ENCODE measurements at regions not wholly inside any gene's neighbourhood (a gene's known extent, or its start where the extent isn't known, plus 50 kb on each side); places are given as distances from the start of the nearest gene placed in this dataset.
"Not testable (repeated sequence)": the region's sequence is repeated elsewhere in the genome, so short reads cannot be mapped to it uniquely, and the experiment has no call there.

GRCh38 chr4:3878678-3879077, 112.5 kb downstream of the ADRA2C start:
- Mint-ChIP-seq H3K4me3 (peak overlapping the region; percentile 82), H3K9me3 (peaks cover 0 to 7% of the 10 kb centered on the region in 2 donors), H3K36me3 (peaks cover 13% of the 10 kb centered on the region), H3K27me3 (ENCODE audit: low read depth in 2 of 2) (peaks cover 36 to 51% of the 10 kb centered on the region in 2 donors), H3K27ac (peak overlapping the region; percentile 78 to 80), H3K4me1 (peaks cover 35 to 37% of the 10 kb centered on the region in 2 donors)
- H3K4me1 ChIP-seq (ENCODE audit: control insufficient read depth, insufficient read depth, low read length), result peaks cover 40% of the 10 kb centered on the region
- H3K9me3 ChIP-seq (ENCODE audit: control insufficient read depth, insufficient read depth, low read length), result peaks cover 12% of the 10 kb centered on the region
- no peaks in the 10 kb centered on the region for H3K36me3 ChIP-seq (ENCODE audit: control insufficient read depth, insufficient read depth, low read length)
- TF ChIP-seq CTCF (IDR thresholded peaks at IDR 0.05), result no peak
- no peak overlapping the region for H3K27ac ChIP-seq (ENCODE audit: low read length)
- ATAC-seq (no peak), DNase-seq (no peak)
- H3K27me3 ChIP-seq (ENCODE audit: control insufficient read depth, insufficient read depth, low read length), result peaks cover 46% of the 10 kb centered on the region
- WGBS (ENCODE audit: insufficient coverage), result 88% methylated on average over 2 of the region's 2 CpGs
- H3K4me3 ChIP-seq (ENCODE audit: low read length), result no peak overlapping the region
- intact Hi-C loops (cut with micrococcal nuclease), result no loop called here

- ATAC-seq (peak; percentile 83 to 92 (median 85)), DNase-seq (peak; percentile 65 to 73)
- peaks cover 13% of the 10 kb centered on the region for H3K36me3 Mint-ChIP-seq
- H3K36me3 ChIP-seq (ENCODE audit: control insufficient read depth, insufficient read depth, low read length), result no peaks in the 10 kb centered on the region
- peaks cover 35 to 37% of the 10 kb centered on the region in 2 donors for H3K4me1 Mint-ChIP-seq
- intact Hi-C loops (cut with micrococcal nuclease), result no loop called here
- H3K27ac ChIP-seq (ENCODE audit: low read length), result no peak overlapping the region
- peaks cover 37 to 55% of the 10 kb centered on the region in 2 donors for H3K27me3 Mint-ChIP-seq (ENCODE audit: low read depth in 2 of 2)
- no peak overlapping the region for H3K4me3 ChIP-seq (ENCODE audit: low read length)
- peaks cover 35% of the 10 kb centered on the region for H3K27me3 ChIP-seq (ENCODE audit: control insufficient read depth, insufficient read depth, low read length)
- H3K9me3 ChIP-seq (ENCODE audit: control insufficient read depth, insufficient read depth, low read length), result peaks cover 12% of the 10 kb centered on the region
- H3K4me3 Mint-ChIP-seq, result peak overlapping the region; percentile 82
- peak overlapping the region; percentile 78 to 80 for H3K27ac Mint-ChIP-seq
- H3K9me3 Mint-ChIP-seq, result peaks cover 0 to 7% of the 10 kb centered on the region in 2 donors
- whole genome bisulfite sequencing (ENCODE audit: insufficient coverage), result 1% methylated on average over 46 of the region's 46 CpGs
- no peak for TF ChIP-seq CTCF (IDR thresholded peaks at IDR 0.05)
- peaks cover 34% of the 10 kb centered on the region for H3K4me1 ChIP-seq (ENCODE audit: control insufficient read depth, insufficient read depth, low read length)
These were observed 113.8 kb downstream of the ADRA2C start for GRCh38 chr4:3879681-3880614.

GRCh38 chr4:3880615-3881120, 114.5 kb downstream of the ADRA2C start:
- no peak overlapping the region for H3K4me3 ChIP-seq (ENCODE audit: low read length)
- Mint-ChIP-seq H3K4me3 (peak overlapping the region; percentile 82), H3K9me3 (peaks cover 0 to 7% of the 10 kb centered on the region in 2 donors), H3K36me3 (peaks cover 13% of the 10 kb centered on the region), H3K27ac (peak overlapping the region in 1 of 2 donors; percentile 78), H3K4me1 (peaks cover 35 to 37% of the 10 kb centered on the region in 2 donors), H3K27me3 (ENCODE audit: low read depth in 2 of 2) (peaks cover 37 to 55% of the 10 kb centered on the region in 2 donors)
- peaks cover 31% of the 10 kb centered on the region for H3K4me1 ChIP-seq (ENCODE audit: control insufficient read depth, insufficient read depth, low read length)
- TF ChIP-seq CTCF (IDR thresholded peaks at IDR 0.05), result no peak
- H3K27ac ChIP-seq (ENCODE audit: low read length), result no peak overlapping the region
- DNase-seq (peak; percentile 56 to 83), ATAC-seq (peak; percentile 59 to 66 (median 61))
- 6% methylated on average over 18 of the region's 18 CpGs for WGBS (ENCODE audit: insufficient coverage)
- no peaks in the 10 kb centered on the region for H3K36me3 ChIP-seq (ENCODE audit: control insufficient read depth, insufficient read depth, low read length)
- intact Hi-C loops (cut with micrococcal nuclease), result no loop called here
- H3K27me3 ChIP-seq (ENCODE audit: control insufficient read depth, insufficient read depth, low read length), result peaks cover 32% of the 10 kb centered on the region
- H3K9me3 ChIP-seq (ENCODE audit: control insufficient read depth, insufficient read depth, low read length), result peaks cover 12% of the 10 kb centered on the region

- H3K27ac ChIP-seq (ENCODE audit: low read length); H3K4me3 ChIP-seq (ENCODE audit: low read length); DNase-seq; ATAC-seq; H3K36me3 ChIP-seq (ENCODE audit: control insufficient read depth, insufficient read depth, low read length); H3K27ac Mint-ChIP-seq; H3K9me3 Mint-ChIP-seq; intact Hi-C loops (cut with micrococcal nuclease); H3K4me3 Mint-ChIP-seq: not testable (repeated sequence)
- Histone ChIP-seq H3K27me3 (ENCODE audit: control insufficient read depth, insufficient read depth, low read length) (peaks cover 17% of the 10 kb centered on the region), H3K9me3 (ENCODE audit: control insufficient read depth, insufficient read depth, low read length) (peaks cover 12% of the 10 kb centered on the region), H3K4me1 (ENCODE audit: control insufficient read depth, insufficient read depth, low read length) (peaks cover 31% of the 10 kb centered on the region)
- Mint-ChIP-seq H3K36me3 (peaks cover 10% of the 10 kb centered on the region), H3K27me3 (ENCODE audit: low read depth in 2 of 2) (peaks cover 42 to 64% of the 10 kb centered on the region in 2 donors), H3K4me1 (peaks cover 35% of the 10 kb centered on the region in 2 donors)
- WGBS (ENCODE audit: insufficient coverage), result 85% methylated on average over 12 of the region's 12 CpGs
These were observed 116.2 kb downstream of the ADRA2C start for GRCh38 chr4:3882316-3882885.

GRCh38 chr4:3884261-3884660, 118.1 kb downstream of the ADRA2C start:
- ATAC-seq; H3K27ac Mint-ChIP-seq; H3K27ac ChIP-seq (ENCODE audit: low read length); H3K4me3 Mint-ChIP-seq; intact Hi-C loops (cut with micrococcal nuclease); H3K27me3 ChIP-seq (ENCODE audit: control insufficient read depth, insufficient read depth, low read length); H3K9me3 ChIP-seq (ENCODE audit: control insufficient read depth, insufficient read depth, low read length); H3K36me3 Mint-ChIP-seq; H3K4me3 ChIP-seq (ENCODE audit: low read length); H3K36me3 ChIP-seq (ENCODE audit: control insufficient read depth, insufficient read depth, low read length); DNase-seq; H3K9me3 Mint-ChIP-seq: not testable (repeated sequence)
- peaks cover 19% of the 10 kb centered on the region for H3K4me1 ChIP-seq (ENCODE audit: control insufficient read depth, insufficient read depth, low read length)
- Mint-ChIP-seq H3K4me1 (peaks cover 16% of the 10 kb centered on the region in 2 donors), H3K27me3 (ENCODE audit: low read depth in 2 of 2) (peaks cover 42 to 70% of the 10 kb centered on the region in 2 donors)
- WGBS (ENCODE audit: insufficient coverage), result 71% methylated on average over 5 of the region's 5 CpGs
